Glomerular endothelial cell (primary cell): ENCODE measurements at regions not wholly inside any gene's neighbourhood (a gene's known extent, or its start where the extent isn't known, plus 50 kb on each side); places are given as distances from the start of the nearest gene placed in this dataset.
"Not testable (repeated sequence)": the region's sequence is repeated elsewhere in the genome, so short reads cannot be mapped to it uniquely, and the experiment has no call there.

Experiments
- DNase-seq: peaks from one replicate; pipeline ENCODE4 v3.0.0-alpha.2; 2011; ENCODE audit warnings: low read depth, low spot score; ENCODE audit errors: extremely low read depth

GRCh38 chr15:31723019-31723418 lies 307.3 kb upstream of the CHRNA7 start:
- not testable (repeated sequence) for DNase-seq

GRCh38 chr15:31724903-31725302 lies 305.4 kb upstream of the CHRNA7 start:
- DNase-seq: not testable (repeated sequence)

- not testable (repeated sequence) for DNase-seq
These were observed 304.7 kb upstream of the CHRNA7 start for GRCh38 chr15:31725619-31726018.

DNA sequence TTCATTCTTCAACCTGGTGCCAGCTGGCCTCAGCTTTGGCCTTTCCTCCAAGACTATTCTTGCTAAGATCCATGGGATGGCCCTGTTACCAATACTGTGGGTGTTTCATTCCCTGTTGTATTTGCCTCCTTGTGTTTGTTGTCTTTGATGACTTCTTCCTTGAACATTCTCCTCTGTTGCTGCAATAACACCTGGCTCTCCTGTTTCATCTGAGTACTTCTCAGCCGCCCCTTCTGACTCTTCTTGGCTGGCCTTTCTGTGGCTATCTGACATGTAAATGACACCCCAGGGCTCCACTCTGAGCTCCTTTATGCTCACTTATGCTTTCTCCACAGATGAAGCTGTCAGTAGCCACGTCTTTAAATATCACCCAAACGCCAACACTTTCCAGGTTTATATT lies 302.7 kb upstream of the CHRNA7 start:
- DNase-seq: no peak

DNA sequence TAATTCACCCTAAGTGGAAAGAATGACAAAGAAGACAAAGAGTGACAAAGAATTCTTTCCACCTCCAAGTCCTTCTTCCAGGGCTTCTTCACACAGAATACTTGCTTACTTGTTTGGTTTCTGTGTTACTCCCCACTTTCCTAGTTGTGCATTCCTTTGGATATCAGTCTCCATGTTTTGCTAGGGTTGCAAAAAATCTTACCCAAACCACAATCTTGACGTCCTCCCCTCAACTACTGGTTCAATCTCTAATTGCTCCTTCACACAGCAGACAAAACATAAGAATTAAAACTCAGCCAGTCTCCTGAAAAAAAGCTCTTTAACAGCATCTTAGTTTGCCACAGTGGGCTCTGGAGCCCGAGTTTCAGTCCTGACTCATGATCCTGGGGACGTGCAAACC lies 297.6 kb upstream of the CHRNA7 start:
- no peak for DNase-seq

GRCh38 chr15:31733424-31733823 lies 296.9 kb upstream of the CHRNA7 start:
- DNase-seq: no peak

GRCh38 chr15:31740203-31740602 lies 290.1 kb upstream of the CHRNA7 start:
- DNase-seq: no peak

DNA sequence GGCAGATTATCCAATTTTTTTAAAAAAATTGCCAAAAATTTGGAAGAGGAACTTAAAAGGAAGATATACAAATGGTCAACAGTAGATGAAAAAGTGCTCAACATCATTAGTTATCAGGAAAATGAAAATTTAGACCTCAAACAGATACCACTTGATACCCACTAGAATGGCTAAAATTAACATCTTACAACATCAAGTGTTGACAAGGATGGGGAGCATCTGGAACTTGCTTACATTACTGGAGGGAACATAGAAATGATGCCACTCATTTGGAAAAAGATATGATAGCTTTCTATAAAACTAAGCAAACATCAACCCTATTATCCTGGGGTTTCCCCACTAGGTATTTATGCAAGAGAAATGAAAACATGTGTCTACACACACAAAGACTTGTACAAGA lies 284.5 kb upstream of the CHRNA7 start:
- no peak for DNase-seq

GRCh38 chr15:31752065-31752762 lies 278.1 kb upstream of the CHRNA7 start:
- DNase-seq: no peak

DNA sequence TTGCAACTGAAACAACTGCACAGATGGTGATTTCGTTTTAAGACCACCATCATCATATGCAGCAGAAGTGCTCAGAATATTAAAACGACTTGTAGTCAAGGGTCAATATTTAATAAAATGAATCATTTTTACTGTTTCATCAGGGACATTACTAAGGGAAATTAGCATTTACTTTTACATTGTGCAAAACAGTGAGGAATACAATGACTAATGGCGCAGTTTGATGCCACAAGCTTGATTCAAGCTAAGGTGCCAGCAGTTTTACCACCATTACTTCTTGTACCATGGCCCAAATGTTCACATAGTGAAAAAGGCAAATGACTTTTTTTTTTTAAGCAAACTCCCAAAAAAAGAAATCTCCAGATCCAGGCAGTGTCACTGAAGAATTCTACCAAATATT lies 277.4 kb upstream of the CHRNA7 start:
- no peak for DNase-seq

GRCh38 chr15:31758126-31758525 lies 272.2 kb upstream of the CHRNA7 start:
- DNase-seq: peak; percentile 0

- no peak for DNase-seq
These were observed 262.3 kb upstream of the CHRNA7 start for GRCh38 chr15:31768055-31768454.

DNA sequence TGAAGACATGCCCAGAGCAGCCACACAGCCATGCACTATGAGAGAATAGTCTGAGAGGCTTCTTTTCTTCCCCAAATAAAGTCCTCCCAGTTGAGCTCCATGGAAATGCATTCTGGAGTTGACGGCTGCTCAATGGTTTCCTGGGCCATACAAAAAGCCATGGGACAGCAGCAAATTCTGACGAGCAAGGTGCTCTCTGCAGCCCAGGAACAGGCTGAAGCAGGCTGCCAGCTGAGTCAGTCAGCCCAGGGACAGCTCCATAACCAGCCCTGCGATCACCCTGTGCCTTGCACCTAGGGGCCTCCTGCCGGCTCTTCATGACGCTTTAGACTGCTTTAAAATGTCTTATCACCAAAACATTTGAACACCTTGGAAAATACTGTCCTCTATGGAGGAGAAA lies 256.3 kb upstream of the CHRNA7 start:
- no peak for DNase-seq

DNA sequence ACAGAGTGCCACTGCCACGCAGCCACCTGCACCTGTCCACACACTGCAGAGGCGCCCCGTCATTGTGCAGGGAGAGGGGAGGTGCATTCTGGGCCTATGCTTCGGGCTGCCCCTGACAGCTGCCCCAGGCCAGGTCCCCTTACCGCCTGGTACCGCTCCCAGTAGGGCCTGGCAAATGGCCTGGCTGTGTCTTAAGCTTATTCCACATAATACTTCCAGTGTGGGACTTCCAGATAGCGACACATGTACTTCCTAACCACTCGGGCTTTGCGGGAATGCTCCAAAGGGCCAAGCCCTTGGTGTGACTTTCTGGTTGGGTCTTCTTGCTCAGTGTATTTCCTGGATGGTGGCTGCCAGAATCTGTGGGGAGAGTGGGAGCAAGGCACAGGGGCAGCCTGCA lies 254.3 kb upstream of the CHRNA7 start:
- DNase-seq: no peak

DNA sequence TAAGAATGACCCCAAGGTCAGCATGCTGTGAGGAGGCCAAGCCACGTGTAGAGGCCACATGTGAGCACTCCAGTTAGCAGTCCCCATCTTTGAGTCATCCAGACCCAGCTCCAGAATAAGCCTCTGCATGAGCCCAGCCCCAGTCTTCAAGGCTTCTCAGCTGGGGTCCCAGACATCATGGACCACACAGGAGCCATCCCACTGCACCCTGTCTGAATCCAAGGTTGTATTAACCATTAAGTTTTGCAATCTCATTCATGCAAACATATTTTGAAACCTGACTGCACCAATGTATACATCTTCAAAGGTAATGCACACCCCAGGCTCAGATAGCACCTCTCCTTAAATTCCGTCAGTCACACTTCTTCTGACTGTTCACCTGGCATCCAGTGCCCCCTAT lies 249.1 kb upstream of the CHRNA7 start:
- DNase-seq: no peak

- no peak for DNase-seq
These were observed 248.1 kb upstream of the CHRNA7 start for GRCh38 chr15:31782016-31782783.

DNA sequence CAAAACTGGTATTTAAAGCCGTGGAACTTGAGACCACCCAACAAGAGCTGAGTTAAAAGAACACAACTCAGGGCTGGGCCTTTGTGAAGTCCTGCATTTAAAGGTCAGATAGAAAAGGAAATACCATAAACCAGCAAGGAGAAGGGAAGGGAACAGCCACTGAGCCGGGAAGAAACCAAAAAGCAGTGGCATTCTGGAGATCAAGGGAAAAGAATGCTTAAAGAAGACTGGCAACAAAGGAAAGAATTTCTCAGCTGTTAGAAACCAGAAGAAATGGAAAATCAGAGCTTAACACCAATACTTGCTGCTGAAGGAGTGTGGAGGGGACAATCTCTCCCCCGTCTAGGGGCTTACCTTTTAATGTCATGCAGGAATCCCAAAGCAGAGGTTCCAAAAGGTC lies 247.4 kb upstream of the CHRNA7 start:
- DNase-seq: no peak

DNA sequence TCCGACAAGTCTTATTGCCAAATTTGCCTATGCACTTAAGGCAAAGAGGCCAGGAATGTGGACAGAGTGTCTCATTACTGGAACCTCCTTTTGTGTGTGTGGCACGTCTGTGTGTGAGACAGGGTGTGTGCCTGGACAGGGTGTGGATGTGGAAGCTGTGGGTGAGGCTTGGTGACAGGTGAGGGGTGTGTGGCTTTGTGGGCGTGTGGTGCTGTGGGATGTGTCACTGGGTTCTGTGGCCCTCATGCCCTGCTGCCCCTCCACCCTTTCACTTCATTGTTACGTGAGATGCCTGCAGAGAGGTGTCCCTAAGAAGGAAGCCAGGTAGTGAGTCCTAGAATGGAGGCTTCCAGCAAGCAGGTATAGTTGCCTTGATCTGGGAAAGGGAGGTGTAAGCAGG lies 244.0 kb upstream of the CHRNA7 start:
- DNase-seq: no peak

- DNase-seq: no peak
These were observed 242.2 kb upstream of the CHRNA7 start for GRCh38 chr15:31788104-31788503.

DNA sequence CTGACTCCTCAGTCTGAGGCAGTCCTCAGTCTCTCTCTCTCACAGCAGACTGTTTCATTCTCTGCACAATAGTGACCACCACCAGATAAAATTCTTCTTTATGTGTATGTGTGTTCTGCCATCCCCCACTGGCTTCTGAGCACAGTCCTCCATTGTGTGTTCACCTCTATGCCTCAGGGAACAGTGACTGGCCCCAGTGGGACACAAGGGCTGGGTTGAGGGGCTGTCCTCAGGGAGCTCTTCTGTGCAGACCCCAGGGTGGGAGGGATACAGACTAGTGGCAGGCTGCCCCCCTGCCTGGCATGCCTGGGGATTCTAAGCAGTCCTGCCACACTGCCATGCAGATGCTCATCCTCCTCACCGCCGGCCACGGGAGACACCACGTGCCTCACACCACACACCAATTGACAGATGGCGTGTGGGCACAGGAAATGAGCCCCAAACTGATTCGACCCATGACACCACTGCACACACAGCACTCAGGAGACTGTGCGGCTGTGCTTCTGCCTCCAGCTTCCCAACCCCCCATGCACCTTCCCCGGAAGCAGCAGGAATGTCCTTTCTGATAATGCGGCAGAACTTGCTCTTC lies 237.6 kb upstream of the CHRNA7 start:
- no peak for DNase-seq

- DNase-seq: no peak
These were observed 231.0 kb upstream of the CHRNA7 start for GRCh38 chr15:31799319-31799714.

GRCh38 chr15:31799715-31800321 lies 230.5 kb upstream of the CHRNA7 start:
- no peak for DNase-seq
